ENCODE measurements at regions not wholly inside any gene's neighbourhood (a gene's known extent, or its start where the extent isn't known, plus 50 kb on each side); places are given as distances from the start of the nearest gene placed in this dataset.
"Not testable (repeated sequence)": the region's sequence is repeated elsewhere in the genome, so short reads cannot be mapped to it uniquely, and the experiment has no call there.

DNA sequence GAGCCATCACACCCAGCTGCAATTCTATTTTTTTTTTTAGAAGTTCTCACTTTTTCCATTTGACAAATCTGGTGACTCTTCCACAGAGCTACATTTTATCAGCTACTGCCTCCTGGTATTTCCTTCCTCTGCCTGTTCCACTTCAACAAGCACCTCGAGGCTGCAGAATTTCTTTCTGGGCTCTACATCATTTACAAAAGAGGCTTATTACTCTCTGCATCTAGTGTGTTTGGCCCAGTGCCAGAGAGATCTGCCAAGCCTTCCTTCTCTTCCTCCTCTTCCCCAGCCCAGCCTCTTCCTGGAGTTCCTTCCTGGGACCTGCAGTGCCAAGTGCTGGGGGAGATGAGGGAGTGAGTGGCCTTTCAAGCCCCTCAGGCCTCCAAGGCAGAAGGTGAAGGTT lies 119.6 kb upstream of the ITGA6 start:
- Histone ChIP-seq H3K36me3 (no peaks in the 10 kb centered on the region), H3K27ac (peak overlapping the region in 7 of 8 donors; percentile 56 to 79 (median 58)), H3K27me3 (replicated peaks in 1 of 7) (no peaks in the 10 kb centered on the region), H3K4me3 (no peak overlapping the region), H3K9me3 (no peaks in the 10 kb centered on the region), H3K4me1 (peaks cover 3 to 13% (median 6%) of the 10 kb centered on the region in 6 donors)
- no peak for DNase-seq
- WGBS, 5 donors: 0 to 6% (median 0%) methylated on average over 1 of the region's 1 CpG
- intact Hi-C loops (cut with DNase I; ENCODE audit: low total_unique reads): no loop called here
- peak in 1 of 3 donors; percentile 34 for TF ChIP-seq POLR2AphosphoS5 (IDR thresholded peaks at IDR 0.05)
- TF ChIP-seq, protein P1, sequence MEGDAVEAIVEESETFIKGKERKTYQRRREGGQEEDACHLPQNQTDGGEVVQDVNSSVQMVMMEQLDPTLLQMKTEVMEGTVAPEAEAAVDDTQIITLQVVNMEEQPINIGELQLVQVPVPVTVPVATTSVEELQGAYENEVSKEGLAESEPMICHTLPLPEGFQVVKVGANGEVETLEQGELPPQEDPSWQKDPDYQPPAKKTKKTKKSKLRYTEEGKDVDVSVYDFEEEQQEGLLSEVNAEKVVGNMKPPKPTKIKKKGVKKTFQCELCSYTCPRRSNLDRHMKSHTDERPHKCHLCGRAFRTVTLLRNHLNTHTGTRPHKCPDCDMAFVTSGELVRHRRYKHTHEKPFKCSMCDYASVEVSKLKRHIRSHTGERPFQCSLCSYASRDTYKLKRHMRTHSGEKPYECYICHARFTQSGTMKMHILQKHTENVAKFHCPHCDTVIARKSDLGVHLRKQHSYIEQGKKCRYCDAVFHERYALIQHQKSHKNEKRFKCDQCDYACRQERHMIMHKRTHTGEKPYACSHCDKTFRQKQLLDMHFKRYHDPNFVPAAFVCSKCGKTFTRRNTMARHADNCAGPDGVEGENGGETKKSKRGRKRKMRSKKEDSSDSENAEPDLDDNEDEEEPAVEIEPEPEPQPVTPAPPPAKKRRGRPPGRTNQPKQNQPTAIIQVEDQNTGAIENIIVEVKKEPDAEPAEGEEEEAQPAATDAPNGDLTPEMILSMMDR (IDR thresholded peaks at IDR 0.05 in 8 of 11, conservative IDR thresholded peaks at IDR 0.05 in 3 of 11): no peak

DNA sequence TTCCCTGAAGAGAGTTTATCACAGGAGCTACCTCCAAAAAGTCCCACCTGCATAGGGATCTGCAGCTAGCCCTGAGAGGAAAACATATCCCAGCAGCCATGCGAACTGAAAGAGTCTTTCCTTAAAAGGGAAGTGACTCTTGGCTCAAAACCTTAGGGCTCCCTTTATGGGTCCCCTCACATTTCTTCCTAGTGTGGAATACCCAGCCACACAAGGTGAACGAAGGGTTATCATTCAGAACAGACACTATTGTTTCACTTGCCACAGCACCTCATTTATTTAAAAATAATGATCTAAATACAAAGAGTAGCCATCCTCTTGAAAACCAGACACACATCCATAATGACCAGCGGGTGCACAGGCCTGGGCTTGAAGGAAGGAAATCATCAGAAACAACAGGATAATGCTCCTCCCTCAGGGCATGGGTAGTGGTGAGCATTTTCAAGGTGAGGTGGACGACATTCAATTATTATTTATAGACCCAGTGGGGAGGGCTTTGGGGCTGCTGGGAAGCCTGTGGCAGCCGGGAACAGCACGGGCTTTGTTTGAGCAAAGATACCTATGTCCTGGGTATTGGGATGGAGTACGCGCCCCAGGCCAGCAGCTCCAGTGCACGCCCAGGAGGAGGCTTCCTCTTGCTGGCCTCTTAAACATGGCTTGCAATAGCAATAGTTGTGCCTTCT lies 119.0 kb upstream of the ITGA6 start:
- Histone ChIP-seq H3K27me3 (replicated peaks in 1 of 7) (no peaks in the 10 kb centered on the region), H3K27ac (peak overlapping the region in 7 of 8 donors; percentile 56 to 79 (median 58)), H3K9me3 (no peaks in the 10 kb centered on the region), H3K36me3 (no peaks in the 10 kb centered on the region), H3K4me1 (peaks cover 3 to 13% (median 6%) of the 10 kb centered on the region in 6 donors), H3K4me3 (no peak overlapping the region)
- intact Hi-C loops (cut with DNase I; ENCODE audit: low total_unique reads): no loop called here
- TF ChIP-seq, protein P1 (IDR thresholded peaks at IDR 0.05 in 8 of 11, conservative IDR thresholded peaks at IDR 0.05 in 3 of 11): peak in 1 of 11 experiments; percentile 4
- TF ChIP-seq POLR2AphosphoS5 (IDR thresholded peaks at IDR 0.05): peak in 1 of 3 donors; percentile 55
- TF ChIP-seq POLR2A (IDR thresholded peaks at IDR 0.05): no peak
- WGBS, 5 donors: 53 to 69% (median 60%) methylated on average over 9 of the region's 9 CpGs
- DNase-seq: no peak

DNA sequence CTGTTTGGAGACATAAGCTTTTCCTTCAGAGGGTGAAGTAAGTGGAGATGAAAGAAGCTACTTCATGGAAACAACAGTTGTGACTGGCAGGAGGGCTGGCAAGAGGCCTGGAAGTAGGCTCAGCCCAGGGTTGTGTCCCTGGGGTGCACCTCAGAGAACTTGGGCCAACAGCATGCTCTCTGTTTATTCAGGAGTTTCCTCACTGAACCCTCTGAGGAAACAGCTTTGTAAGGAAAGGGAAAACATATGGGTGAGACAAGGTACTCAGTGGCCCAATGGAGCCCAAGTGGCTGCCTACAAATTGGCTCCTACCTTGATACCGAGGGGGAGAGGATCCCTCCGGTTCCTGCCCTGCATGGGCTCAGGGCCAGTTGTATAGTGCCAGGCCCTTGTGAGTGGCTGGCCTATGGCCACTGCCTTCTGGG lies 115.5 kb upstream of the ITGA6 start:
- WGBS, 5 donors: 56 to 83% (median 67%) methylated on average over 2 of the region's 2 CpGs
- Histone ChIP-seq H3K4me1 (peaks cover 3 to 13% (median 6%) of the 10 kb centered on the region in 6 donors), H3K4me3 (no peak overlapping the region), H3K36me3 (no peaks in the 10 kb centered on the region), H3K9me3 (no peaks in the 10 kb centered on the region), H3K27ac (no peak overlapping the region), H3K27me3 (replicated peaks in 1 of 7) (no peaks in the 10 kb centered on the region)
- intact Hi-C loops (cut with DNase I; ENCODE audit: low total_unique reads): no loop called here
- TF ChIP-seq POLR2AphosphoS5 (IDR thresholded peaks at IDR 0.05) (no peak), POLR2A (IDR thresholded peaks at IDR 0.05) (no peak)
- TF ChIP-seq, protein P1 (IDR thresholded peaks at IDR 0.05 in 8 of 11, conservative IDR thresholded peaks at IDR 0.05 in 3 of 11): no peak
- DNase-seq: no peak

DNA sequence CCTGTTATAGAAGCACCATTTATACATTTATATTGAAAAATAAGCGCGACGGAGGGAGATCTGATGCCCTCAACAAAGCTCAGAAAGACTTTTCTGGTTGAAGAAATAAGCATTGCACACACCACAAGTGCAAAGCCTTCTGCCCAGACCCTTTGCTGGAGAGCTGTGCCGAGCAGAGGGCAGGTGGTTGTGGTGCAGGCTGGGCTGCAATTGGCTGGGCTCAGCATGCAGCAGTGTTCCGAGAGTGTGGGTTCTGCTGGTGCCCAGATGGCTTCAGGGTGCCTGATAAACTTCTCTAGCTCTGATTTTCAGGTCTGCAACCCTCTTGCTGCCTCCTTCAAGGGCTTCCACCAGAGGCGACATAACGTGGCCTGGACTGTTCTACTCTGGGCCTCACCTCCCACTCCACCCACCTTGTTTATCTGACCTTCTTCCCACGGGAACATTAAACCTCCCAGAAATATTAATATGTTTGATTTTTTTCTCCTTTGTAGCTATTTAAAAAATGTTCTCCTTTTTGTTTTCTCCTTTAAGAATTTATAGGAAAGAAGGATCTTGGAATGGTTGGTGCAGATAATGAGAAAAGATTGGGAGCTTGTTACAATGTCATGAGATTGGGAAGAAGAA lies 113.6 kb upstream of the ITGA6 start:
- Histone ChIP-seq H3K27ac (no peak overlapping the region), H3K27me3 (replicated peaks in 1 of 7) (no peaks in the 10 kb centered on the region), H3K4me1 (peaks cover 0 to 4% (median 0%) of the 10 kb centered on the region in 6 donors), H3K9me3 (no peaks in the 10 kb centered on the region), H3K36me3 (no peaks in the 10 kb centered on the region), H3K4me3 (no peak overlapping the region)
- TF ChIP-seq POLR2A (IDR thresholded peaks at IDR 0.05) (no peak), POLR2AphosphoS5 (IDR thresholded peaks at IDR 0.05) (no peak)
- TF ChIP-seq, protein P1 (IDR thresholded peaks at IDR 0.05 in 8 of 11, conservative IDR thresholded peaks at IDR 0.05 in 3 of 11): no peak
- intact Hi-C loops (cut with DNase I; ENCODE audit: low total_unique reads): no loop called here
- WGBS, 5 donors: 71 to 86% (median 71%) methylated on average over 8 of the region's 8 CpGs
- DNase-seq: no peak

DNA sequence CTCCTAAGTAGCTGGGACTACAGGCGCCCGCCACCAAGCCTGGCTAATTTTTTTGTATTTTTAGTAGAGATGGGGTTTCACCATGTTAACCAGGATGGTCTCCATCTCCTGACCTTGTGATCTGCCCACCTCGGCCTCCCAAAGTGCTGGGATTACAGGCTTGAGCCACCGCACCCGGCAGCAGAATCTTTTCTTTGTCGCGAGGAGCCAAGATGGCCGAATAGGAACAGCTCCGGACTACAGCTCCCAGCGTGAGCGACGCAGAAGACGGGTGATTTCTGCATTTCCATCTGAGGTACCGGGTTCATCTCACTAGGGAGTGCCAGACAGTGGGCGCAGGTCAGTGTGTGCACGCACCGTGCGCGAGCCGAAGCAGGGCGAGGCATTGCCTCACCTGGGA lies 112.3 kb upstream of the ITGA6 start:
- intact Hi-C loops (cut with DNase I; ENCODE audit: low total_unique reads); DNase-seq; H3K27ac ChIP-seq: not testable (repeated sequence)

More for the DNA sequence above, 112.3 kb upstream of the ITGA6 start:
- H3K4me3 ChIP-seq; H3K4me1 ChIP-seq; H3K36me3 ChIP-seq; H3K9me3 ChIP-seq; H3K27me3 ChIP-seq (replicated peaks in 1 of 7): not testable (repeated sequence)
- 74 to 92% (median 80%) methylated on average over 6 to 13 of the region's 21 CpGs for WGBS, 5 donors

All from spleen (tissue), 11 donors.